Natural killer cell (primary cell): ENCODE measurements at regions not wholly inside any gene's neighbourhood (a gene's known extent, or its start where the extent isn't known, plus 50 kb on each side); places are given as distances from the start of the nearest gene placed in this dataset.

Source experiments
- ATAC-seq, 3 donors: fragments of 150-1000 bp in 2 of 3; fragments of 200-7000 bp in 1 of 3; cut with Tn5 transposase; 1 replicate in 1 of 3; 2 replicates in 2 of 3; pipeline ENCODE4 v1.10.0; 2021; ENCODE audit warnings: mild to moderate bottlenecking in 2 of 3, moderate library complexity in 2 of 3
- DNase-seq, 2 donors: peaks; one replicate each; pipeline versions ENCODE4 v3.0.0 to v3.0.0-alpha.2; 2013 to 2021; ENCODE audit warnings: mixed read lengths in 1 of 2
- H3K27ac ChIP-seq: one replicate; pipeline ENCODE4 v1.5.1; 2013; ENCODE audit warnings: mild to moderate bottlenecking, low read length
- H3K27me3 ChIP-seq: one replicate; pipeline ENCODE4 v1.6.1; 2013; ENCODE audit warnings: low read length; ENCODE audit not compliant: control insufficient read depth, insufficient read depth
- H3K36me3 ChIP-seq: one replicate; pipeline ENCODE4 v1.6.1; 2013; ENCODE audit warnings: low read length; ENCODE audit not compliant: control insufficient read depth, insufficient read depth
- H3K4me1 ChIP-seq: one replicate; pipeline ENCODE4 v1.6.1; 2013; ENCODE audit warnings: low read length; ENCODE audit not compliant: control insufficient read depth, insufficient read depth
- H3K4me3 ChIP-seq: one replicate; pipeline ENCODE4 v1.5.1; 2013; ENCODE audit warnings: low read length
- H3K9me3 ChIP-seq: one replicate; pipeline ENCODE4 v1.6.1; 2013; ENCODE audit warnings: low read length; ENCODE audit not compliant: control insufficient read depth, insufficient read depth
- H3K27ac Mint-ChIP-seq, 2 donors: one replicate each; pipeline ENCODE4 v1.8.0; 2022; ENCODE audit warnings: mild to moderate bottlenecking in 2 of 2, mixed read lengths in 2 of 2, moderate library complexity in 1 of 2
- H3K27me3 Mint-ChIP-seq, 2 donors: one replicate each; pipeline ENCODE4 v1.8.0; 2022; ENCODE audit warnings: low read depth in 2 of 2, mixed read lengths in 2 of 2
- H3K36me3 Mint-ChIP-seq: one replicate; pipeline ENCODE4 v1.8.0; 2022; ENCODE audit warnings: mixed read lengths
- H3K4me1 Mint-ChIP-seq, 2 donors: one replicate each; pipeline ENCODE4 v1.8.0; 2022; ENCODE audit warnings: mixed read lengths in 2 of 2
- H3K4me3 Mint-ChIP-seq: one replicate; pipeline ENCODE4 v1.8.0; 2022; ENCODE audit warnings: mild to moderate bottlenecking, moderate library complexity, mixed read lengths
- H3K9me3 Mint-ChIP-seq, 2 donors: one replicate each; pipeline ENCODE4 v1.8.0; 2022; ENCODE audit warnings: mixed read lengths in 2 of 2
- CTCF ChIP-seq: fragments of 200-600 bp; IDR thresholded peaks from one replicate; pipeline ENCODE4 v1.8.0; 2022; ENCODE audit warnings: antibody characterized with exemption
- WGBS: methylation state at CpG from one replicate; pipeline ENCODE4 v1.1.7; 2013; ENCODE audit warnings: missing lambda C conversion rate; ENCODE audit not compliant: insufficient coverage; 5-methylcytosine and 5-hydroxymethylcytosine counted together
- intact Hi-C: fragments of 100-400 bp; cut with micrococcal nuclease; formaldehyde crosslinking; loops from one replicate; pipeline ENCODE4 v1.14.2; 2022

DNA sequence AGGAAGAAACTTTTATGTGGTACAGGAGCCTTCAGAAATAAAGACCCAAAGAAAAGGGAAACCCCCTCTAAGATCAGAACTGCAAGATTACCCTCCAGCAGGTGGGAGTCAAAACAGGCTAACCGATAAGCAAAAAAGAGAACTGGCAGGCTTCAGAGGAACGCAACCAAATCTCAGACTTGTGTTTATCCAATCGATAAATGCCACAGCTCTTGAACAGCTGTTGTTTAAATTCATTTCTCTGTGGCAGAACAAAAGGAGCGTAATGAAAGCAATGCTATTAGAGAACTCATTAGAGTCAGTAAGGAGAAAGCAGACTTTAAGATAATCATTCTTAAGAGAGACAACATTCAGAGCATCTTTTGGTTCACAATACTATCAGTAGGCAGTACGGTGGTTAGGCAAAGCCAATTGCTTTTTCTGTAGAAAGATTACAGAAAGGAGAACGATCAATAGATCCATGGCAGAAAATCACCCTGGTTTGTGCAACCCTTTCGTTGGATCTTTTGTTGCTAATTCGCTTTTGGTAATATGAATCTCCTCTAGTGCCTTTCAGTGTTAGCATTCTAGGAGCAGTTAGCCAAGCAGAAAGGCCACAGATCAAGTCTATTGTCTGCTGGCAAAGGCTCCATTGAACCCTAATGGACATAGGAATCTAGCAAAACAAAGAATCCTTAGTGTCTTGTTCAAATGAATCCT is 476.4 kb upstream of the CHST9 start:
- Histone ChIP-seq H3K27me3 (no peaks in the 10 kb centered on the region), H3K4me3 (no peak overlapping the region), H3K36me3 (no peaks in the 10 kb centered on the region), H3K27ac (no peak overlapping the region), H3K9me3 (no peaks in the 10 kb centered on the region), H3K4me1 (no peaks in the 10 kb centered on the region)
- Mint-ChIP-seq H3K27me3 (no peaks in the 10 kb centered on the region), H3K9me3 (peaks cover 2% of the 10 kb centered on the region in 2 donors), H3K4me1 (no peaks in the 10 kb centered on the region), H3K4me3 (no peak overlapping the region), H3K27ac (no peak overlapping the region), H3K36me3 (no peaks in the 10 kb centered on the region)
- DNase-seq, result no peak
- intact Hi-C loops, result no loop called here
- TF ChIP-seq CTCF, result no peak
- ATAC-seq, result no peak
- WGBS, result 87% methylated on average over 8 of the region's 8 CpGs

DNA sequence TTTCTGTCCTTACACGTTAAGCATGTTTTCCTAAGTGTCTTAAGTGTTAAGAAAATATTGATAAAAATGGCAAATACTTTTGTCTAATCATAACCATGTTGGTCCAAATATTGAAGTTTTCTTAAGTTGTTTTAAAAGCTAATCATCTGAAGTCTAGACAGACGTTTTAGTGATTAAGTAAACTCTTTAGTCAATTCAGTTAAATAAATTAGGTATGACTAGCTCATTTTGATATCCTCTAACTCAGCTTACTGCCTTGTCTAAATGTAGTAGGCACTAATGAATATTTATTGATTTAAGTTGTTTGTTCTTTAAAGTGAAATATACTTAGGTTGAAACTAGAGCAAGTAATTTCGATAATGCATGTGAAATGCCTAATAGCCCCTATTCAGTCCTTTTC is 471.8 kb upstream of the CHST9 start:
- no peak for TF ChIP-seq CTCF
- Mint-ChIP-seq H3K36me3 (no peaks in the 10 kb centered on the region), H3K4me3 (no peak overlapping the region), H3K9me3 (peaks cover 2 to 4% of the 10 kb centered on the region in 2 donors), H3K4me1 (peaks cover 0 to 4% of the 10 kb centered on the region in 2 donors), H3K27ac (no peak overlapping the region), H3K27me3 (no peaks in the 10 kb centered on the region)
- no peaks in the 10 kb centered on the region for H3K4me1 ChIP-seq
- no peak overlapping the region for H3K27ac ChIP-seq
- ATAC-seq, result no peak
- DNase-seq, result no peak
- intact Hi-C loops, result no loop called here
- no peaks in the 10 kb centered on the region for H3K27me3 ChIP-seq
- no peaks in the 10 kb centered on the region for H3K9me3 ChIP-seq
- H3K4me3 ChIP-seq, result no peak overlapping the region
- WGBS, result 40% methylated on average over 1 of the region's 3 CpGs
- no peaks in the 10 kb centered on the region for H3K36me3 ChIP-seq

- 52% methylated on average over 3 of the region's 5 CpGs for WGBS
- no peaks in the 10 kb centered on the region for H3K27me3 Mint-ChIP-seq
Measured at GRCh38 chr18:27656167-27656778, 471.2 kb upstream of the CHST9 start.

More at GRCh38 chr18:27656167-27656778, 471.2 kb upstream of the CHST9 start:
- no peak for ATAC-seq
- no peaks in the 10 kb centered on the region for H3K27me3 ChIP-seq
- intact Hi-C loops, result no loop called here
- no peak overlapping the region for H3K27ac Mint-ChIP-seq
- peaks cover 0 to 4% of the 10 kb centered on the region in 2 donors for H3K4me1 Mint-ChIP-seq
- H3K9me3 ChIP-seq, result no peaks in the 10 kb centered on the region
- no peaks in the 10 kb centered on the region for H3K36me3 Mint-ChIP-seq
- no peaks in the 10 kb centered on the region for H3K4me1 ChIP-seq
- TF ChIP-seq CTCF, result no peak
- H3K9me3 Mint-ChIP-seq, result peaks cover 3 to 4% of the 10 kb centered on the region in 2 donors
- no peak overlapping the region for H3K27ac ChIP-seq
- no peaks in the 10 kb centered on the region for H3K36me3 ChIP-seq
- H3K4me3 Mint-ChIP-seq, result no peak overlapping the region
- no peak overlapping the region for H3K4me3 ChIP-seq
- DNase-seq, result no peak
